Activated CD4-positive, alpha-beta T cell treated with anti-CD3 and anti-CD28 coated beads for 24 hours (primary cell): ENCODE measurements at regions not wholly inside any gene's neighbourhood (a gene's known extent, or its start where the extent isn't known, plus 50 kb on each side); places are given as distances from the start of the nearest gene placed in this dataset.
"Not testable (repeated sequence)": the region's sequence is repeated elsewhere in the genome, so short reads cannot be mapped to it uniquely, and the experiment has no call there.

Experiments
- DNase-seq, 2 donors: peaks; one replicate each; pipeline ENCODE4 v3.0.0-alpha.2; 2020; ENCODE audit warnings: low read depth in 2 of 2

- no peak for DNase-seq
These were observed 204.5 kb upstream of the PRDM1 start for GRCh38 chr6:105881608-105882007.

- DNase-seq = peak in 1 of 2 donors; percentile 26
These were observed 206.1 kb upstream of the PRDM1 start for GRCh38 chr6:105880030-105880492.

DNA sequence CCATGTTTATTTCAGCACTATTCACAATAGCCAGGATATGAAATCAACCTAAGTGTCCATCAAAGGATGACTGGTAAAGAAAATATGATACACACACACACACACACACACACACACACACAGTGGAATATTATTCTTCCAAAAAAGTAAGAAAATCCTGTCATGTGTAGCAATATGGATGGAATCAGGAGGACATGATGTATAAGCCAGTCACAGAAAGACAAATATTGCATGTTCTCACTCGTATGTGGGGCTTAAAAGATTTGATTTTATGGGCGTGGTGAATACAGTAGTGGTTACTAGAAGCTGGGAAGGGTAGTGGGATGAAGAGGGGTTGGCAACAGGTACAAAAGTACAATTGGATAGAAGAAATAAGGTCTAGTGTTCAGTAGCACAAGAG is 207.0 kb upstream of the PRDM1 start:
- no peak for DNase-seq

DNA sequence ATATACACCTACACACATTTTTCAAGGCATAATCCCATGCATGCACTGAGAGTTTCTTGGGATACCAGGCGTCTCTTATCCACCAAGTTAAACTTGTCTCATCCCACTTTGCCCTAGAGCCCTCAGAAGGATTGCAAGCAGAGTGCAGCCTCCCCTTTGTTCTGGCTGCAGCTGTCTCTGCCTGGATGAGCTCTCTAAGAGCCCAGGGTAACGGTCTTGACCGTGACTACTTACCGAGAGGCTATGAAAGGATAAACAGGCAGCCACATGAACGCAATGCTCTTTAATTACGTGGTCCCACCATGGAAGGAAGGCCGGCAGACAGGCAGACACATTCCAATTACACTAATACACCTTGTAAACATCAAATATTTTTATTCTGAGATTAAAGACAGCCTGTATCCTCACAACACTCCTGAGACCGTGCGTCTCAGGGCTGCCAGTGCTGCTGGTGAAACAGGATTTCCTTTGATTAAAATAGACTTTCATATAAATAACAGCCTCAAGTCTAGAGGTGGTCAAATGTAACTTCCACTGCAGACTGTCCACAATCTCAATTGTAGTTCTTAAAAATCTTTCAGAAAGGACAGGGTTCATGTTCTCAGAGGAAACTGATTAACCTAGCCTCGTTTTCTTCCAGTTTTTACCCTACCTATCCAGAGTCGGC is 210.0 kb upstream of the PRDM1 start:
- no peak for DNase-seq

DNA sequence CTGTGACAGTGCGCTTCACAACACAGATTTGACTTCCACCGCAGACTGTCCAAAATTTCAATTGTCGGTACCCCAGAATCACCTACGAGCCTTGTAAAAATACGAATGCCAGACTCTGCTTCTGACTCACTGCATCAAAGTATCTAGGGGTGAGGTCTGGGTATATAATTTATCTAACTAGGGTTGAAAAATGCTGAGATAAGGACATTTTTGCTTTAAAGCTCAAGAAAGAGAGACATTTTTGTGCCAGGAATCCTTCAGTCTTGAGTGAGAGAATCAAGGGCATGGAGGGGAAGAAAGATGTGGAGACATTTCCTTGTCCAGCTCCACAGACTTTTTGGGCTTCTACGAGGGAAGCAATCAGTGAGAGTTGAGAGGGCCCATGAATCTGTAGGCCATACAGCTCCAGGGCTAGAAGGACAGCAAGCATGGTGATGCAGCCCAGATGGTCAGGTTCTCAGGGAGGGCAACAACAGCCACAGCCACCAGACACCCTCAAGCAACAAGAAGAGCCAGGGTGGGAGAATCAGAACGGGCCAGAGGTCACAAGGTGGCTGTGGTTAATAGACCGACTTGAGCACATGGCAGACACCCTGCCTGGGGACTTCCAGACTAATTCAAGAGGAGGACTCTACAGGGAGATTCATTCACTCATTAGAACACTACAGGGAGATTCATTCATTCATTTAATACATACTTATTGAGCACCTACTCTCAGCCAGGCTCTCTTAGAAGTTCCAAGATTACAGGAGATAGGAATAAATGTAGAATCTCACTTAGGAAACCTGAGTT is 211.1 kb upstream of the PRDM1 start:
- no peak for DNase-seq

DNA sequence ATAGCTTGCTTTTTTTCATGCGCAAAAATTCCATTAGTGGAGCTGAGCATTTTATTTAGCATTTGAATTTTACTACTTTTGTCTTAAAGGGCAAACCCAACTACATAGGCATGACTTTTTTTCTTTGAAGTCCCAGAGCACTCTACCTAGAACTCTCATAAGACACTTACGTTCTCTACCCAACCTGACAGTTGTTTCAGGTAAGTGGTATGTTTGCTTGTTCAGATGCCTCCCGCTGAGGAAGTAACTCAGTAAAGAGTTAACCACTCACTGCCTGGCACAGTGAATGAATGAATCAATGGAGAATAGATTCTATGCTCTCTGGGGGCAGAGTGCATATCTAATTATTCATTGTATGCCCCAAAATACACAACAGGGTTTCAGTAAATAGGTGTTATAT is 212.3 kb upstream of the PRDM1 start:
- DNase-seq = no peak

GRCh38 chr6:105873211-105873704 is 212.9 kb upstream of the PRDM1 start:
- no peak for DNase-seq

DNA sequence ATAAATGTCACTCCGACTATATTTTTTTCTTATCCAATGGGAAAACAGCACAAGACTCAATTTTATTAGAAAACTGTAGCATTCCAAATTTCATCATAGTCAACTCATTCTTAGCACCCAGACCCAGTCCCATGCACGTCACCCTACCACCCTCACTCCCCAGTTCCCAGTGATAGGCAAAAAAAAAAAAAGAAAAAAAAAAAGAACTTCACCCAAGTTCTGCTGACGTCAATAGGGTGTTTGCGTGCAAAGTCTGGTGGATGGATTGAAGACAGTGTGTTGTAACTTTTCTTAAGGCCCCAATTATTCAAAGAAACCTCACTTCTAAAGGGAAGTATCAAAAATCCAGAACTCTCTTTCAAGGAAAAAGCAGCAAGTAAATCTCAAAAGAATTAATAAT is 213.9 kb upstream of the PRDM1 start:
- DNase-seq = no peak

- DNase-seq = no peak
These were observed 214.6 kb upstream of the PRDM1 start for GRCh38 chr6:105871542-105871941.

DNA sequence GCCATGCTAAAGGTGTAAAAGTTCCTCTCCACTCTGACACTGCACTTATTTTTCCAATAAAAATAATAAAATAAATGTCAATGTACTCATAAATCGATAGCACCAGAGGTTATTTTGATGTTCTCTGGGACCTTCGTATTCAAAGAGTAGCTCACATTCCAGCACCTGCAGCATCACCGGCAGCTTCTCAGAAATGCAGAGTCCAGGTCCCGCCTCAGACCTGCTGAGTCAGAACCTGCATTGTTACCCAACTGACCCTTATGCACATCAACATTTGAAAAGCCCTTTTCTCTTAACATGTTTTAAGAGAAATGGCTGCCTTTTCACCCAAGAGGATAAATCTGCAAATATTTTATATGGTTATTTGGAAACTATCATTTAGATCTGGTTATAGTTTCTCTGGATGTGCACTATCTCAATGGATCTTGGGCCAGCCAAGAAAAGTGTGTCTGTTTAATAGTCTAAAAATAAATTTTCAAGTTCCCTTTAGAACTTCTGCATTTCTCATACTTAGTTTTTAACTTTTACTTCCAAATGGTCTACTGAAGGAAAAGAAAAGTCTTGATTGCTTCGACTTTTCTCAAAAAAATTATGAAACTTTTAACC is 216.2 kb upstream of the PRDM1 start:
- no peak for DNase-seq

GRCh38 chr6:105868823-105869460 is 217.2 kb upstream of the PRDM1 start:
- no peak for DNase-seq

GRCh38 chr6:105867821-105868220 is 218.3 kb upstream of the PRDM1 start:
- no peak for DNase-seq

GRCh38 chr6:105867277-105867676 is 218.9 kb upstream of the PRDM1 start:
- DNase-seq = no peak

- DNase-seq = no peak
These were observed 223.1 kb upstream of the PRDM1 start for GRCh38 chr6:105862936-105863607.

DNA sequence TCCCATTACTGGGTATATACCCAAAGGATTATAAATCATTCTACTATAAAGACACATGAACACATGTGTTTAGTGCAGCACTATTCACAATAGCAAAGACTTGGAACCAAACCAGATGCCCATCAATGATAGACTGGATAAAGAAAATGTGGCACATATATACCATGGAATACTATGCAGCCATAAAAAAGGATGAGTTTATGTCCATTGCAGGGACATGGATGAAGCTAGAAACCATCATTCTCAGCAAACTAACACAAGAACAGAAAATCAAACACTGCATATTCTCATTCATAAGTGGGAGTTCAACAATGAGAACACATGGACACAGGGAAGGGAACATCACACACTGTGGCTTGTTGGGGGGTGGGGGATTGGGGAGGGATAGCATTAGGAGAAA is 225.2 kb upstream of the PRDM1 start:
- DNase-seq = not testable (repeated sequence)

DNA sequence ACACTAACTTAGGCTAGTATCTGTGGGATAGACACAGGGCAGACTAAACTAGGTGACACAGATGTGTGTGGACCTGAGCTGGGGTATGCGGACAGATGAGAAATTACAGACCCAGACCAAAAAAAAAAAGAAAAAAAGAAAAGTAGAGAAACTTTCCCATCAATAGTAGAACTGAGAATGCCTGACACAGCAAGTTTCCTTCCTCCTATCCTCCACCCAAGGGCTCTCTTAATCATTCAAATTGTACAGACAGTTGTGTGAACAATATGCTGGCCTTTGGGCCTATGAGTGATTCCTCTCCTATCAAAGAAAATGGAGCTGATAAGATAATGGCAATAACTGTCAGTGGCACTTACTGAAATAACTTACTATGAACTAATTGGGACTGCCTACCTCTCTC is 226.7 kb upstream of the PRDM1 start:
- DNase-seq = no peak

DNA sequence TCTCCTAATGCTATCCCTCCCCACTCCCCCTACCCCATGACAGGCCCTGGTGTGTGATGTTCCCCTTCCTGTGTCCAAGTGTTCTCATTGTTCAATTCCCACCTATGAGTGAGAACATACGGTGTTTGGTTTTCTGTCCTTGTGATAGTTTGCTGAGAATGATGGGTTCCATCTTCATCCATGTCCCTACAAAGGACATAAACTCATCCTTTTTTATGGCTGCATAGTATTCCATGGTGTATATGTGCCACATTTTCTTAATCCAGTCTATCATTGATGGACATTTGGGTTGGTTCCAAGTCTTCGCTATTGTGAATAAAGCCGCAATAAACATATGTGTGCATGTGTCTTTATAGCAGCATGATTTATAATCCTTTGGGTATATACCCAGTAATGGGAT is 227.5 kb upstream of the PRDM1 start:
- not testable (repeated sequence) for DNase-seq

GRCh38 chr6:105855433-105855832 is 230.7 kb upstream of the PRDM1 start:
- DNase-seq = no peak

- DNase-seq = not testable (repeated sequence)
These were observed 232.2 kb upstream of the PRDM1 start for GRCh38 chr6:105853979-105854378.

- no peak for DNase-seq
These were observed 234.5 kb upstream of the PRDM1 start for GRCh38 chr6:105851606-105852005.

GRCh38 chr6:105851113-105851580 is 235.0 kb upstream of the PRDM1 start:
- DNase-seq = no peak
